Kidney epithelial cell (primary cell): ENCODE measurements at regions not wholly inside any gene's neighbourhood (a gene's known extent, or its start where the extent isn't known, plus 50 kb on each side); places are given as distances from the start of the nearest gene placed in this dataset.

ENCODE experiments used
- DNase-seq: peaks from one replicate; pipeline ENCODE4 v3.0.0-alpha.2; 2010; ENCODE audit warnings: low read depth
- H3K27me3 ChIP-seq: 2 replicates; pipeline ENCODE4 v1.6.0; 2011; ENCODE audit warnings: low read length; ENCODE audit not compliant: control insufficient read depth, insufficient read depth
- H3K36me3 ChIP-seq: 2 replicates; pipeline ENCODE4 v1.5.1; 2011; ENCODE audit warnings: low read length; ENCODE audit not compliant: control insufficient read depth, insufficient read depth
- H3K4me3 ChIP-seq: 2 replicates; pipeline ENCODE4 v1.5.1; 2011; ENCODE audit warnings: low read depth, mild to moderate bottlenecking, control low read depth, low read length
- CTCF ChIP-seq: IDR thresholded peaks from 2 replicates; pipeline ENCODE4 v1.5.1; 2011; ENCODE audit warnings: mild to moderate bottlenecking, moderate library complexity, low read length, control low read depth, inconsistent platforms; ENCODE audit not compliant: insufficient read depth, poor library complexity, severe bottlenecking

GRCh38 chr4:79492148-79492547, 84.1 kb upstream of the GK2 start:
- no peak for DNase-seq
- no peak for TF ChIP-seq CTCF
- Histone ChIP-seq H3K27me3 (no peaks in the 10 kb centered on the region), H3K4me3 (no peak overlapping the region), H3K36me3 (no peaks in the 10 kb centered on the region)

GRCh38 chr4:79489506-79489905, 81.5 kb upstream of the GK2 start:
- no peak for TF ChIP-seq CTCF
- no peaks in the 10 kb centered on the region for H3K27me3 ChIP-seq
- DNase-seq = no peak
- no peaks in the 10 kb centered on the region for H3K36me3 ChIP-seq
- H3K4me3 ChIP-seq = no peak overlapping the region

- no peak for DNase-seq
- TF ChIP-seq CTCF = no peak
- Histone ChIP-seq H3K4me3 (no peak overlapping the region), H3K27me3 (no peaks in the 10 kb centered on the region), H3K36me3 (no peaks in the 10 kb centered on the region)
Measured at GRCh38 chr4:79476196-79476595, 68.2 kb upstream of the GK2 start.

GRCh38 chr4:79473439-79473724, 65.4 kb upstream of the GK2 start:
- Histone ChIP-seq H3K27me3 (no peaks in the 10 kb centered on the region), H3K4me3 (no peak overlapping the region), H3K36me3 (no peaks in the 10 kb centered on the region)
- DNase-seq = no peak
- no peak for TF ChIP-seq CTCF

- H3K4me3 ChIP-seq = no peak overlapping the region
- no peaks in the 10 kb centered on the region for H3K27me3 ChIP-seq
- no peaks in the 10 kb centered on the region for H3K36me3 ChIP-seq
- no peak for DNase-seq
- TF ChIP-seq CTCF = no peak
Measured at GRCh38 chr4:79472693-79473438, 64.8 kb upstream of the GK2 start.

- TF ChIP-seq CTCF = no peak
- DNase-seq = no peak
- H3K36me3 ChIP-seq = no peaks in the 10 kb centered on the region
- H3K27me3 ChIP-seq = no peaks in the 10 kb centered on the region
- H3K4me3 ChIP-seq = no peak overlapping the region
Measured at GRCh38 chr4:79472036-79472435, 64.0 kb upstream of the GK2 start.
